HEK293 (cell line): ENCODE measurements at regions not wholly inside any gene's neighbourhood (a gene's known extent, or its start where the extent isn't known, plus 50 kb on each side); places are given as distances from the start of the nearest gene placed in this dataset.

Experiments used
- CTCF ChIA-PET: fragments of 350-600 bp; formaldehyde crosslinking; extraction: SDS; loops from one replicate; lab custom pipeline; 2021; ENCODE audit warnings: antibody characterized with exemption; lab: Yijun Ruan, JAX
- POLR2A ChIA-PET: fragments of 300-600 bp; formaldehyde crosslinking; extraction: SDS; loops from one replicate; lab custom pipeline; 2020; ENCODE audit warnings: antibody characterized with exemption, inconsistent platforms; lab: Yijun Ruan, JAX
- H3K27ac ChIP-seq: fragments of 200-500 bp; sonication (Bioruptor generic); 2 replicates; pipeline ENCODE4 v1.5.1; 2014; ENCODE audit warnings: low read depth, low read length, control low read depth, inconsistent platforms; ENCODE audit errors: extremely low read depth
- H3K36me3 ChIP-seq, 2 experiments: fragments of 200-500 bp in 1 of 2; sonication (Bioruptor generic) in 1 of 2; 1 replicate in 1 of 2; 2 replicates in 1 of 2; pipeline ENCODE4 v1.5.1; 2014 to 2017; ENCODE audit warnings: inconsistent platforms in 2 of 2, low read length in 2 of 2; ENCODE audit not compliant: control insufficient read depth in 2 of 2, insufficient read depth in 1 of 2
- H3K4me1 ChIP-seq: fragments of 200-500 bp; sonication (Bioruptor generic); 2 replicates; pipeline ENCODE4 v1.5.1; 2014; ENCODE audit warnings: mild to moderate bottlenecking, low read length, inconsistent platforms; ENCODE audit not compliant: control insufficient read depth, insufficient read depth
- H3K4me3 ChIP-seq: 2 replicates; pipeline ENCODE4 v1.5.1; 2011; ENCODE audit warnings: low read depth, mild to moderate bottlenecking, control low read depth, low read length, moderate library complexity
- H3K9me3 ChIP-seq: fragments of 200-500 bp; sonication (Bioruptor generic); 2 replicates; pipeline ENCODE4 v1.5.1; 2014; ENCODE audit warnings: low read depth, low read length, inconsistent platforms; ENCODE audit not compliant: control insufficient read depth, insufficient read depth
- GLIS1 ChIP-seq: fragments of 450-650 bp; formaldehyde crosslinking; IDR thresholded peaks from 2 replicates; pipeline ENCODE4 v1.5.1; 2016; ENCODE audit warnings: missing biosample characterization, missing genetic modification characterization
- HIC1 ChIP-seq: fragments of 450-650 bp; formaldehyde crosslinking; IDR thresholded peaks from 2 replicates; pipeline ENCODE4 v1.5.1; 2016; ENCODE audit warnings: missing biosample characterization, missing genetic modification characterization
- KLF1 ChIP-seq: fragments of 450-650 bp; formaldehyde crosslinking; IDR thresholded peaks from 2 replicates; pipeline ENCODE4 v1.5.1; 2016; ENCODE audit warnings: missing biosample characterization, missing genetic modification characterization
- KLF10 ChIP-seq: fragments of 450-650 bp; IDR thresholded peaks from 2 replicates; pipeline ENCODE4 v1.5.1; 2018; ENCODE audit warnings: missing biosample characterization, mild to moderate bottlenecking, missing genetic modification characterization
- PRDM1 ChIP-seq: fragments of 450-650 bp; formaldehyde crosslinking; IDR thresholded peaks from 2 replicates; pipeline ENCODE4; 2016; ENCODE audit warnings: missing biosample characterization, missing genetic modification characterization
- ZFP37 ChIP-seq: fragments of 450-650 bp; formaldehyde crosslinking; IDR thresholded peaks from 2 replicates; pipeline ENCODE4 v1.5.1; 2016; ENCODE audit warnings: missing biosample characterization, missing genetic modification characterization
- ZNF140 ChIP-seq: fragments of 450-650 bp; formaldehyde crosslinking; IDR thresholded peaks from 2 replicates; pipeline ENCODE4 v1.5.1; 2016; ENCODE audit warnings: missing biosample characterization, missing genetic modification characterization
- ZNF184 ChIP-seq: fragments of 450-650 bp; IDR thresholded peaks from 2 replicates; pipeline ENCODE4 v1.5.1; 2018; ENCODE audit warnings: missing biosample characterization, mild to moderate bottlenecking, missing genetic modification characterization
- ZNF19 ChIP-seq: fragments of 450-650 bp; formaldehyde crosslinking; IDR thresholded peaks from 2 replicates; pipeline ENCODE4; 2016; ENCODE audit warnings: missing biosample characterization, missing genetic modification characterization, low read depth
- ZNF2 ChIP-seq: fragments of 450-650 bp; formaldehyde crosslinking; IDR thresholded peaks from 2 replicates; pipeline ENCODE4 v1.5.1; 2016; ENCODE audit warnings: missing biosample characterization, missing genetic modification characterization
- ZNF510 ChIP-seq: fragments of 450-650 bp; formaldehyde crosslinking; IDR thresholded peaks from 2 replicates; pipeline ENCODE4 v1.5.1; 2018; ENCODE audit warnings: mild to moderate bottlenecking, missing genetic modification characterization, missing biosample characterization; ENCODE audit not compliant: insufficient replicate concordance
- ZNF596 ChIP-seq: fragments of 450-650 bp; IDR thresholded peaks from 2 replicates; pipeline ENCODE4 v1.5.0; 2018; ENCODE audit warnings: missing biosample characterization, mild to moderate bottlenecking, missing genetic modification characterization, moderate library complexity
- ZNF600 ChIP-seq: fragments of 450-650 bp; formaldehyde crosslinking; IDR thresholded peaks from 2 replicates; pipeline ENCODE4 v1.5.1; 2016; ENCODE audit warnings: missing biosample characterization, missing genetic modification characterization
- ZNF610 ChIP-seq: fragments of 450-650 bp; formaldehyde crosslinking; IDR thresholded peaks from 2 replicates; pipeline ENCODE4 v1.5.1; 2016; ENCODE audit warnings: missing biosample characterization, missing genetic modification characterization, borderline replicate concordance
- ZNF660 ChIP-seq: fragments of 450-650 bp; IDR thresholded peaks from 2 replicates; pipeline ENCODE4 v1.5.1; 2018; ENCODE audit warnings: missing biosample characterization, mild to moderate bottlenecking, missing genetic modification characterization
- ZNF837 ChIP-seq: fragments of 450-650 bp; formaldehyde crosslinking; IDR thresholded peaks from 2 replicates; pipeline ENCODE4 v1.5.1; 2016; ENCODE audit warnings: missing biosample characterization, missing genetic modification characterization
- ZNF843 ChIP-seq: fragments of 450-650 bp; formaldehyde crosslinking; IDR thresholded peaks from 2 replicates; pipeline ENCODE4 v1.5.1; 2016; ENCODE audit warnings: missing biosample characterization, missing genetic modification characterization
- TF ChIP-seq, protein P1 (sequence below): fragments of 450-650 bp; formaldehyde crosslinking; IDR thresholded peaks from 2 replicates; pipeline ENCODE4 v1.5.1; 2016; ENCODE audit warnings: missing biosample characterization, missing genetic modification characterization
- TF ChIP-seq, protein P2 (sequence below): fragments of 450-650 bp; formaldehyde crosslinking; conservative IDR thresholded peaks from 2 replicates; pipeline ENCODE4 v1.5.1; 2016; ENCODE audit warnings: low read depth, missing biosample characterization, missing genetic modification characterization
- TF ChIP-seq, protein P3 (sequence below): fragments of 450-650 bp; formaldehyde crosslinking; IDR thresholded peaks from 2 replicates; pipeline ENCODE4 v1.5.1; 2017; ENCODE audit warnings: missing biosample characterization, missing genetic modification characterization

GRCh38 chr13:33541962-33542308 is 256.4 kb upstream of the STARD13 start:
- TF ChIP-seq ZNF596 (tag by site-specific recombination) (no peak), ZNF660 (tag by site-specific recombination) (peak; percentile 7; the same call in 1 of the 2 replicates)
- TF ChIP-seq, protein P1, sequence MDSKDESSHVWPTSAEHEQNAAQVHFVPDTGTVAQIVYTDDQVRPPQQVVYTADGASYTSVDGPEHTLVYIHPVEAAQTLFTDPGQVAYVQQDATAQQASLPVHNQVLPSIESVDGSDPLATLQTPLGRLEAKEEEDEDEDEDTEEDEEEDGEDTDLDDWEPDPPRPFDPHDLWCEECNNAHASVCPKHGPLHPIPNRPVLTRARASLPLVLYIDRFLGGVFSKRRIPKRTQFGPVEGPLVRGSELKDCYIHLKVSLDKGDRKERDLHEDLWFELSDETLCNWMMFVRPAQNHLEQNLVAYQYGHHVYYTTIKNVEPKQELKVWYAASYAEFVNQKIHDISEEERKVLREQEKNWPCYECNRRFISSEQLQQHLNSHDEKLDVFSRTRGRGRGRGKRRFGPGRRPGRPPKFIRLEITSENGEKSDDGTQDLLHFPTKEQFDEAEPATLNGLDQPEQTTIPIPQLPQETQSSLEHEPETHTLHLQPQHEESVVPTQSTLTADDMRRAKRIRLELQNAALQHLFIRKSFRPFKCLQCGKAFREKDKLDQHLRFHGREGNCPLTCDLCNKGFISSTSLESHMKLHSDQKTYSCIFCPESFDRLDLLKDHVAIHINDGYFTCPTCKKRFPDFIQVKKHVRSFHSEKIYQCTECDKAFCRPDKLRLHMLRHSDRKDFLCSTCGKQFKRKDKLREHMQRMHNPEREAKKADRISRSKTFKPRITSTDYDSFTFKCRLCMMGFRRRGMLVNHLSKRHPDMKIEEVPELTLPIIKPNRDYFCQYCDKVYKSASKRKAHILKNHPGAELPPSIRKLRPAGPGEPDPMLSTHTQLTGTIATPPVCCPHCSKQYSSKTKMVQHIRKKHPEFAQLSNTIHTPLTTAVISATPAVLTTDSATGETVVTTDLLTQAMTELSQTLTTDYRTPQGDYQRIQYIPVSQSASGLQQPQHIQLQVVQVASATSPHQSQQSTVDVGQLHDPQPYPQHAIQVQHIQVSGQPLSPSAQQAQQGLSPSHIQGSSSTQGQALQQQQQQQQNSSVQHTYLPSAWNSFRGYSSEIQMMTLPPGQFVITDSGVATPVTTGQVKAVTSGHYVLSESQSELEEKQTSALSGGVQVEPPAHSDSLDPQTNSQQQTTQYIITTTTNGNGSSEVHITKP (tag by site-specific recombination): peak; percentile 29; the same call in 1 of the 2 replicates
- Histone ChIP-seq H3K36me3 (no peaks in the 10 kb centered on the region), H3K27ac (peak overlapping the region; percentile 99), H3K4me1 (peaks cover 6% of the 10 kb centered on the region), H3K4me3 (peak overlapping the region; percentile 37), H3K9me3 (no peaks in the 10 kb centered on the region)
- ChIA-PET CTCF (interaction anchor here (0.9 to 1.3 kb wide), 2 partner anchors 14 to 314 kb away, joined by 3 read pairs; no protein-coding TSS in a partner anchor), POLR2A (no interaction called here)

DNA sequence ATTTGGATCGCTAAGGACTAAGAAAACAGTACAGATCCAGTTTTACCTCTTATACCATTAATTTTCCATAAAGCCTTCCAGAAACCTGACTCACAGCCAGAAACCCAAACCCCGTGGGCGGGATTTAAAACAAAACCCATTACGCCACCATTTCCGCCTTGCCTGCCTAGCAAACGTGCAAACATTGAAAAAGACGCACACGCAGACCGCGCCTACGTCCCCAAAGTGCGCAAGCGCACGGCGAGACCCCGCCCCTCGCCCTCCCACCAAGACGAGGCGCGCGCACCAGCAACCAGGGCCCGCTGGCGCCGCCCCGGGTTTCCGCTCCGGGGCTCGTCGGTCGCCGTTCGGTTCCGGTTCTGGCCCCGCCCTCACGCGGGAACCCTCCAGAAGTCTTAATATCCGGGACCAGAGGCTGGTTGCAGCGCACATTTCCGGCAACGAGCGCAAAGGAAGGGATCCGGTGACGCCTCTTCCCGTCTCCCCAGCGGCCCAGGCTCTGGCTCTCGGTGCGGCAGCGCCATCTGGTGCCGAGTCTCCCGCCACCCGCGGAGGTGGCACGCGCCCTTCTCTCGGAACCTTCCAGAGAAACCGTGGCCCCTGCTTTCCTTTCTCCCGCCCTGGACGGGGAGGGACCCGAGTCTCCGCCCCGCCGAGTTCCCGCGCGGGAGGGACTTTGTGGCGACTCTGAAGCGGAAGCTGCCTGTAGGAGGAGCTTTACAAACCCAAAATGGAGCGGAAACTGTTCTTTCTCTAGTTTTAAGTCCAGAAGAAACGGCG is 256.9 kb upstream of the STARD13 start:
- Histone ChIP-seq H3K4me3 (peak overlapping the region; percentile 37), H3K27ac (peak overlapping the region; percentile 99), H3K9me3 (no peaks in the 10 kb centered on the region), H3K4me1 (peaks cover 3% of the 10 kb centered on the region), H3K36me3 (no peaks in the 10 kb centered on the region)
- ChIA-PET POLR2A (interaction anchor here (1.0 to 1.3 kb wide), 2 partner anchors 77 to 198 kb away, joined by 3 read pairs; no protein-coding TSS in a partner anchor), CTCF (interaction anchor here (0.6 to 1.9 kb wide), 13 partner anchors 13 to 1541 kb away, joined by 3 to 10 read pairs (median 3); no protein-coding TSS in a partner anchor)
- no peak for TF ChIP-seq ZNF19 (tag by site-specific recombination)
- no peak for TF ChIP-seq ZNF184
- peak; percentile 96 for TF ChIP-seq PRDM1 (tag by site-specific recombination)
- peak; percentile 63; the same call in 1 of the 2 replicates for TF ChIP-seq ZNF2 (tag by site-specific recombination)
- TF ChIP-seq, protein P2, sequence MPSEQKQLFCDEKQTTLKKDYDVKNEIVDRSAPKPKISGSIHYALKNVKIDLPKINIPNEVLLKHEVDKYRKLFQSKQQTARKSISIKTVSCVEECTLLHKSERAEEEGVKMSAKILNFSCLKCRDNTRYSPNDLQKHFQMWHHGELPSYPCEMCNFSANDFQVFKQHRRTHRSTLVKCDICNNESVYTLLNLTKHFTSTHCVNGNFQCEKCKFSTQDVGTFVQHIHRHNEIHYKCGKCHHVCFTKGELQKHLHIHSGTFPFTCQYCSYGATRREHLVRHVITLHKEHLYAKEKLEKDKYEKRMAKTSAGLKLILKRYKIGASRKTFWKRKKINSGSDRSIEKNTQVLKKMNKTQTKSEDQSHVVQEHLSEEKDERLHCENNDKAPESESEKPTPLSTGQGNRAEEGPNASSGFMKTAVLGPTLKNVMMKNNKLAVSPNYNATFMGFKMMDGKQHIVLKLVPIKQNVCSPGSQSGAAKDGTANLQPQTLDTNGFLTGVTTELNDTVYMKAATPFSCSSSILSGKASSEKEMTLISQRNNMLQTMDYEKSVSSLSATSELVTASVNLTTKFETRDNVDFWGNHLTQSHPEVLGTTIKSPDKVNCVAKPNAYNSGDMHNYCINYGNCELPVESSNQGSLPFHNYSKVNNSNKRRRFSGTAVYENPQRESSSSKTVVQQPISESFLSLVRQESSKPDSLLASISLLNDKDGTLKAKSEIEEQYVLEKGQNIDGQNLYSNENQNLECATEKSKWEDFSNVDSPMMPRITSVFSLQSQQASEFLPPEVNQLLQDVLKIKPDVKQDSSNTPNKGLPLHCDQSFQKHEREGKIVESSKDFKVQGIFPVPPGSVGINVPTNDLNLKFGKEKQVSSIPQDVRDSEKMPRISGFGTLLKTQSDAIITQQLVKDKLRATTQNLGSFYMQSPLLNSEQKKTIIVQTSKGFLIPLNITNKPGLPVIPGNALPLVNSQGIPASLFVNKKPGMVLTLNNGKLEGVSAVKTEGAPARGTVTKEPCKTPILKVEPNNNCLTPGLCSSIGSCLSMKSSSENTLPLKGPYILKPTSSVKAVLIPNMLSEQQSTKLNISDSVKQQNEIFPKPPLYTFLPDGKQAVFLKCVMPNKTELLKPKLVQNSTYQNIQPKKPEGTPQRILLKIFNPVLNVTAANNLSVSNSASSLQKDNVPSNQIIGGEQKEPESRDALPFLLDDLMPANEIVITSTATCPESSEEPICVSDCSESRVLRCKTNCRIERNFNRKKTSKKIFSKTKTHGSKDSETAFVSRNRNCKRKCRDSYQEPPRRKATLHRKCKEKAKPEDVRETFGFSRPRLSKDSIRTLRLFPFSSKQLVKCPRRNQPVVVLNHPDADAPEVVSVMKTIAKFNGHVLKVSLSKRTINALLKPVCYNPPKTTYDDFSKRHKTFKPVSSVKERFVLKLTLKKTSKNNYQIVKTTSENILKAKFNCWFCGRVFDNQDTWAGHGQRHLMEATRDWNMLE (tag by site-specific recombination): peak; percentile 89
- 0 out of 2 replicates have a peak, but pooled peaks have one; percentile 79 for TF ChIP-seq ZFP37 (tag by site-specific recombination)
- TF ChIP-seq HIC1 (tag by site-specific recombination): peak; percentile 99
- TF ChIP-seq, protein P3, sequence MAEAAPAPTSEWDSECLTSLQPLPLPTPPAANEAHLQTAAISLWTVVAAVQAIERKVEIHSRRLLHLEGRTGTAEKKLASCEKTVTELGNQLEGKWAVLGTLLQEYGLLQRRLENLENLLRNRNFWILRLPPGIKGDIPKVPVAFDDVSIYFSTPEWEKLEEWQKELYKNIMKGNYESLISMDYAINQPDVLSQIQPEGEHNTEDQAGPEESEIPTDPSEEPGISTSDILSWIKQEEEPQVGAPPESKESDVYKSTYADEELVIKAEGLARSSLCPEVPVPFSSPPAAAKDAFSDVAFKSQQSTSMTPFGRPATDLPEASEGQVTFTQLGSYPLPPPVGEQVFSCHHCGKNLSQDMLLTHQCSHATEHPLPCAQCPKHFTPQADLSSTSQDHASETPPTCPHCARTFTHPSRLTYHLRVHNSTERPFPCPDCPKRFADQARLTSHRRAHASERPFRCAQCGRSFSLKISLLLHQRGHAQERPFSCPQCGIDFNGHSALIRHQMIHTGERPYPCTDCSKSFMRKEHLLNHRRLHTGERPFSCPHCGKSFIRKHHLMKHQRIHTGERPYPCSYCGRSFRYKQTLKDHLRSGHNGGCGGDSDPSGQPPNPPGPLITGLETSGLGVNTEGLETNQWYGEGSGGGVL (tag by site-specific recombination): peak; percentile 62
- TF ChIP-seq ZNF610 (tag by site-specific recombination): peak; percentile 85
- peak; percentile 97 for TF ChIP-seq GLIS1 (tag by site-specific recombination)
- TF ChIP-seq ZNF837 (tag by site-specific recombination): no peak
- TF ChIP-seq ZNF510 (tag by site-specific recombination): no peak
- TF ChIP-seq ZNF140 (tag by site-specific recombination): no peak
- no peak; the same call in 1 of the 2 replicates for TF ChIP-seq ZNF600 (tag by site-specific recombination)
- peak; percentile 81 for TF ChIP-seq ZNF843 (tag by site-specific recombination)
- peak; percentile 71 for TF ChIP-seq KLF10
- peak; percentile 97 for TF ChIP-seq ZNF660 (tag by site-specific recombination)
- TF ChIP-seq KLF1 (tag by site-specific recombination): peak; percentile 71
